Kidney epithelial cell (primary cell): ENCODE measurements at regions not wholly inside any gene's neighbourhood (a gene's known extent, or its start where the extent isn't known, plus 50 kb on each side); places are given as distances from the start of the nearest gene placed in this dataset.

ENCODE experiments used
- DNase-seq: peaks from one replicate; pipeline ENCODE4 v3.0.0-alpha.2; 2010; ENCODE audit warnings: low read depth
- H3K27me3 ChIP-seq: 2 replicates; pipeline ENCODE4 v1.6.0; 2011; ENCODE audit warnings: low read length; ENCODE audit not compliant: control insufficient read depth, insufficient read depth
- H3K36me3 ChIP-seq: 2 replicates; pipeline ENCODE4 v1.5.1; 2011; ENCODE audit warnings: low read length; ENCODE audit not compliant: control insufficient read depth, insufficient read depth
- H3K4me3 ChIP-seq: 2 replicates; pipeline ENCODE4 v1.5.1; 2011; ENCODE audit warnings: low read depth, mild to moderate bottlenecking, control low read depth, low read length
- CTCF ChIP-seq: IDR thresholded peaks from 2 replicates; pipeline ENCODE4 v1.5.1; 2011; ENCODE audit warnings: mild to moderate bottlenecking, moderate library complexity, low read length, control low read depth, inconsistent platforms; ENCODE audit not compliant: insufficient read depth, poor library complexity, severe bottlenecking

- H3K4me3 ChIP-seq: no peak overlapping the region
- no peaks in the 10 kb centered on the region for H3K27me3 ChIP-seq
- no peaks in the 10 kb centered on the region for H3K36me3 ChIP-seq
- no peak for DNase-seq
- no peak for TF ChIP-seq CTCF
These were observed 639.3 kb downstream of the MTRR start for GRCh38 chr5:8508231-8508630.

- Histone ChIP-seq H3K36me3 (no peaks in the 10 kb centered on the region), H3K27me3 (no peaks in the 10 kb centered on the region), H3K4me3 (no peak overlapping the region)
- DNase-seq: no peak
- no peak for TF ChIP-seq CTCF
These were observed 647.4 kb downstream of the MTRR start for GRCh38 chr5:8516356-8516755.

- no peak for DNase-seq
- no peaks in the 10 kb centered on the region for H3K27me3 ChIP-seq
- H3K36me3 ChIP-seq: no peaks in the 10 kb centered on the region
- TF ChIP-seq CTCF: no peak
- H3K4me3 ChIP-seq: no peak overlapping the region
These were observed 648.5 kb downstream of the MTRR start for GRCh38 chr5:8517456-8517855.

GRCh38 chr5:8520917-8521316, 652.0 kb downstream of the MTRR start:
- no peaks in the 10 kb centered on the region for H3K27me3 ChIP-seq
- no peak for DNase-seq
- no peak for TF ChIP-seq CTCF
- no peaks in the 10 kb centered on the region for H3K36me3 ChIP-seq
- no peak overlapping the region for H3K4me3 ChIP-seq

GRCh38 chr5:8521991-8522390, 653.0 kb downstream of the MTRR start:
- no peaks in the 10 kb centered on the region for H3K36me3 ChIP-seq
- no peak for DNase-seq
- no peak for TF ChIP-seq CTCF
- no peak overlapping the region for H3K4me3 ChIP-seq
- no peaks in the 10 kb centered on the region for H3K27me3 ChIP-seq

- Histone ChIP-seq H3K27me3 (no peaks in the 10 kb centered on the region), H3K4me3 (no peak overlapping the region), H3K36me3 (no peaks in the 10 kb centered on the region)
- no peak for DNase-seq
- no peak for TF ChIP-seq CTCF
These were observed 653.7 kb downstream of the MTRR start for GRCh38 chr5:8522646-8523045.
